K562 (cell line): ENCODE measurements at regions not wholly inside any gene's neighbourhood (a gene's known extent, or its start where the extent isn't known, plus 50 kb on each side); places are given as distances from the start of the nearest gene placed in this dataset.

Experiments
- ATAC-seq: fragments of 200-7000 bp; cut with Tn5 transposase; 3 replicates; pipeline ENCODE4 v1.9.1; 2020; ENCODE audit warnings: moderate library complexity
- BruUV-seq: library from RNA; stranded (reverse); fragments of 400-500 nt; replicated peaks from 2 replicates; lab custom pipeline; 2021; lab: Mats Ljungman, UMichigan
- CTCF ChIA-PET: fragments of 300-600 bp; formaldehyde crosslinking; extraction: SDS; loops from one replicate; lab custom pipeline; 2021; ENCODE audit warnings: low intra/inter-chr PET ratio; lab: Yijun Ruan, JAX
- POLR2A ChIA-PET: fragments of 300-600, 350-650 bp; sonication (Branson Sonifier 250); formaldehyde crosslinking; extraction: SDS; loops from one replicate; lab custom pipeline; 2021; ENCODE audit warnings: antibody characterized with exemption, inconsistent platforms; lab: Yijun Ruan, JAX
- DNase-seq, 4 experiments: peaks; one replicate each; pipeline versions ENCODE4 v3.0.0 to v3.0.0-alpha.2; 2011 to 2018; ENCODE audit warnings: low spot score in 3 of 4, mixed read lengths in 3 of 4; ENCODE audit errors: extremely low read depth in 1 of 4
- FAIRE-seq: peaks from 2 replicates; lab custom pipeline; 2011; peaks lifted over from hg19 to GRCh38; lab: Jason Lieb, UNC
- H2AFZ ChIP-seq: 2 replicates; pipeline ENCODE4 v1.6.0; 2011; ENCODE audit warnings: low read depth, low read length, control low read depth, inconsistent platforms
- H3K27ac ChIP-seq: fragments of 200-600 bp; 3 replicates; pipeline ENCODE4 v1.8.0; 2011; ENCODE audit warnings: low read depth, mild to moderate bottlenecking, control low read depth, inconsistent platforms, low read length, moderate library complexity, mixed read lengths; ENCODE audit errors: extremely low read depth
- H3K27me3 ChIP-seq, 2 experiments: fragments of 300-600 bp in 1 of 2; 2 replicates in 1 of 2; 3 replicates in 1 of 2; pipeline versions ENCODE4 v1.6.0 to v1.8.0; 2011; ENCODE audit warnings: inconsistent platforms in 2 of 2, low read length in 2 of 2, mild to moderate bottlenecking in 1 of 2, mixed read lengths in 1 of 2, moderate library complexity in 1 of 2; ENCODE audit not compliant: control insufficient read depth in 2 of 2, insufficient read depth in 2 of 2
- H3K36me3 ChIP-seq: fragments of 300-600 bp; 3 replicates; pipeline ENCODE4 v1.8.0; 2011; ENCODE audit warnings: mild to moderate bottlenecking, low read length, inconsistent platforms; ENCODE audit not compliant: control insufficient read depth, insufficient read depth
- H3K4me1 ChIP-seq, 2 experiments: fragments of 200-600 bp in 1 of 2; replicated peaks in 1 of 2; 2 replicates in 1 of 2; 3 replicates in 1 of 2; pipeline versions ENCODE4 v1.5.1 to v1.8.0; 2011; ENCODE audit warnings: inconsistent platforms in 2 of 2, low read length in 2 of 2, mild to moderate bottlenecking in 1 of 2, mixed read lengths in 1 of 2, moderate library complexity in 1 of 2; ENCODE audit not compliant: control insufficient read depth in 2 of 2, insufficient read depth in 2 of 2
- H3K4me2 ChIP-seq: 2 replicates; pipeline ENCODE4 v1.6.1; 2011; ENCODE audit warnings: low read length, control low read depth, inconsistent platforms, mixed read lengths; ENCODE audit not compliant: insufficient read depth
- H3K4me3 ChIP-seq: fragments of 200-600 bp; sonication (generic), shearing (Covaris generic); 2 replicates; pipeline ENCODE4 v1.5.1; 2016; ENCODE audit warnings: control low read depth, inconsistent platforms
- H3K79me2 ChIP-seq: fragments of 200-600 bp; 3 replicates; pipeline ENCODE4 v1.8.0; 2011; ENCODE audit warnings: low read length, inconsistent platforms; ENCODE audit not compliant: control insufficient read depth, insufficient read depth
- H3K9ac ChIP-seq, 2 experiments: 2 replicates each; pipeline versions ENCODE4 v1.6.0 to v1.6.1; 2011; ENCODE audit warnings: low read depth in 2 of 2, low read length in 2 of 2, control low read depth in 1 of 2, inconsistent platforms in 1 of 2, mild to moderate bottlenecking in 1 of 2, mixed read lengths in 1 of 2; ENCODE audit not compliant: insufficient read depth in 1 of 2
- H3K9me1 ChIP-seq: one replicate; pipeline ENCODE4 v1.6.0; 2011; ENCODE audit warnings: inconsistent platforms, mild to moderate bottlenecking, low read length, moderate library complexity; ENCODE audit not compliant: control insufficient read depth, insufficient read depth
- H3K9me3 ChIP-seq: replicated peaks from 2 replicates; pipeline ENCODE4 v1.5.1; 2011; ENCODE audit warnings: low read depth, low read length, inconsistent platforms; ENCODE audit not compliant: control insufficient read depth, insufficient read depth
- H4K20me1 ChIP-seq: replicated peaks from 2 replicates; pipeline ENCODE4 v1.6.1; 2011; ENCODE audit warnings: low read length, inconsistent platforms, mixed read lengths; ENCODE audit not compliant: control insufficient read depth, insufficient read depth
- CBFA2T2 ChIP-seq: fragments of 450-650 bp; conservative IDR thresholded peaks from 2 replicates; pipeline ENCODE4 v1.6.1; 2017; ENCODE audit warnings: mild to moderate bottlenecking
- HMG20A ChIP-seq: fragments of 450-650 bp; formaldehyde crosslinking; conservative IDR thresholded peaks from 2 replicates; pipeline ENCODE4 v1.4.0; 2020; ENCODE audit warnings: mild to moderate bottlenecking, mixed read lengths
- HNRNPL ChIP-seq: fragments of 200-400 bp; formaldehyde crosslinking; IDR thresholded peaks from 2 replicates; pipeline ENCODE4 v1.6.1; 2017; ENCODE audit warnings: low read depth, mild to moderate bottlenecking, low read length
- KLF13 ChIP-seq: fragments of 450-650 bp; IDR thresholded peaks from 2 replicates; pipeline ENCODE4 v1.6.1; 2016; ENCODE audit warnings: missing genetic modification characterization, low read depth, mild to moderate bottlenecking, missing compliant biosample characterization, moderate library complexity, borderline replicate concordance
- NEUROD1 ChIP-seq: fragments of 150-350 bp; IDR thresholded peaks from 2 replicates; pipeline ENCODE4 v1.6.1; 2014; ENCODE audit warnings: borderline replicate concordance, low read length, low read depth; ENCODE audit not compliant: partially characterized antibody
- NFYB ChIP-seq: IDR thresholded peaks from 2 replicates; pipeline ENCODE4 v1.6.1; 2011; ENCODE audit warnings: mild to moderate bottlenecking, moderate library complexity; ENCODE audit not compliant: insufficient read length; ENCODE audit errors: extremely low read depth
- RUNX1 ChIP-seq: sonication (generic); IDR thresholded peaks from 2 replicates; pipeline ENCODE4 v1.6.1; 2016; ENCODE audit warnings: antibody characterized with exemption, low read depth
- SIRT6 ChIP-seq: IDR thresholded peaks from one replicate; pipeline ENCODE4 v1.6.1; 2012; ENCODE audit warnings: low read depth, mild to moderate bottlenecking, control low read depth, inconsistent platforms, low read length, moderate library complexity
- SMARCB1 ChIP-seq: IDR thresholded peaks from 2 replicates; pipeline ENCODE4 v1.6.1; 2011; ENCODE audit warnings: improper control_type of control experiment, low read depth; ENCODE audit not compliant: insufficient read length
- SNRNP70 ChIP-seq: fragments of 200-400 bp; formaldehyde crosslinking; optimal IDR thresholded peaks from 2 replicates; pipeline ENCODE3; 2017; ENCODE audit warnings: low read depth, low read length
- TCFL5 ChIP-seq: fragments of 250-450 bp; sonication (Bioruptor Pico); conservative IDR thresholded peaks from 2 replicates; pipeline ENCODE4 v1.6.1; 2021; ENCODE audit warnings: mild to moderate bottlenecking, moderate library complexity, matching md5 sums
- U2AF2 ChIP-seq: fragments of 200-400 bp; formaldehyde crosslinking; optimal IDR thresholded peaks from 2 replicates; pipeline ENCODE3; 2017; ENCODE audit warnings: low read depth, mild to moderate bottlenecking, low read length
- ZKSCAN1 ChIP-seq: fragments of 150-350 bp; IDR thresholded peaks from 2 replicates; pipeline ENCODE4 v1.6.1; 2016; ENCODE audit warnings: low read depth, low read length
- ZKSCAN3 ChIP-seq: fragments of 250-450 bp; sonication (Bioruptor Pico); IDR thresholded peaks from 2 replicates; pipeline ENCODE4 v1.4.0; 2020
- ZNF384 ChIP-seq: IDR thresholded peaks from 2 replicates; pipeline ENCODE4 v1.6.1; 2012; ENCODE audit warnings: low read depth, low read length, improper control_type of control experiment
- WGBS: fragments of 100-300 bp; shearing (Covaris generic); methylation state at CpG from one replicate; pipeline ENCODE4 v1.1.6; 2016; ENCODE audit warnings: low coverage, mixed read lengths; ENCODE audit not compliant: insufficient coverage; ENCODE audit errors: missing lambda C conversion rate; 5-methylcytosine and 5-hydroxymethylcytosine counted together
- in situ Hi-C: fragments of 300-500 bp; cut with MboI; formaldehyde crosslinking; loops from 4 replicates; pipeline ENCODE4 v1.15.0; 2018; ENCODE audit warnings: inconsistent platforms, mixed read lengths
- intact Hi-C: fragments of 100-400 bp; cut with micrococcal nuclease; formaldehyde crosslinking; loops from 2 replicates; pipeline ENCODE4 v1.14.2; 2022
- TF ChIP-seq, protein P1 (sequence below): sonication (generic); formaldehyde crosslinking; IDR thresholded peaks from 2 replicates; pipeline ENCODE4 v1.8.0; 2022; ENCODE audit warnings: mild to moderate bottlenecking, missing genetic modification reagents
- TF ChIP-seq, protein P2 (sequence below): sonication (generic); formaldehyde crosslinking; IDR thresholded peaks from 2 replicates; pipeline ENCODE4 v1.8.1; 2022; ENCODE audit warnings: missing genetic modification reagents

DNA sequence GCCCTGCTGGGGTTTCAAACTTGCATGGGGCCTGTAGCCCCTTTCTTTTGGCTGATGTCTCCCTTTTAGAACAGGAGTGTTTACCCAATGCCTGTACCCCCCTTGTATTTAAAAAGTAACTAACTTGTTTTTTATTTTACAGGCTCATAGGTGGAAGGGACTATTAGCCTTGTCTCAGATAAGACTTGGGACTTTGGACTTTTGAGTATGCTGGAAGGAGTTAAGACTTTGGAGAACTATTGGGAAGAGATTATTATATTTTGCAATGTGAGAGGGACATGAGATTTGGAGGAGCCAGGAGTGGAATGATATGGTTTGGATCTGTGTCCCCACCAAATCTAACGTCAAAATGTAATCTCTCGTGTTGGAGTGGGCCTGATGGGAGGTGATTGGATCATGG, 314.9 kb upstream of the SP8 start (continued):
- no peak for TF ChIP-seq CBFA2T2

DNA sequence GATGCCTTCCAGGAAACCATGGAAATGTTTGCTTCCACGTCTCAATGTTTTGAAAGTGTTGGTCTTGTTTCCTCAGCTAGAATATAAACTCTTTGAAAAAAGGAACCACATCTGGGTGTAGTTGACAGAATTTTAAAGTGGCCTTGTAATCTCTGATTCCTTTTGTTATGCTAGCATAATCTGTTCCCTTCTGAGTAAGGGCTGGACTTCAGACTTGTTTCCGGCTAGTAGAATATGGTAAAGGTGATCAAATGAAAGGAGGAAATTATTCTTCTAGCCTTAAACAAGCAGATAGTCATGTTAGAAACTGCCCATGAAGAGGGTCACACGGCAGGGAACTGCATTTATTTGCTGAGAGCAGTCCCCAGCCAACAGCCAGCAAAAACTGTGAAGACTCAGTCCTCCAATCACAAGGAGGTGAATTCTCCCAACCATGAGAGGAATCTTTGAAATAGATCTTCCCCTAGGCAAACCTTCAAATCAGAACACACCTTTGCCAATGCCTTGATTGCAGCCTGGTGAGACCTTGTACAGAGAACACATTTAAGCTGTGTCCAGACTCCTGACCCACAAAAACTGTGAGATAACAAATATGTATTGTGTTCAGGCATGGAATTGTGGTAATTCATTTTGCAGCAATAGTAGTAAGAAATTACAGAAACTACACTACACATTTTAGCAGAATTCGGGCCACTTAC, 316.9 kb upstream of the SP8 start:
- POLR2A ChIA-PET, result no interaction called here
- Histone ChIP-seq H3K36me3 (no peaks in the 10 kb centered on the region), H3K9me3 (no peaks in the 10 kb centered on the region), H3K79me2 (no peaks in the 10 kb centered on the region), H3K27ac (no peak overlapping the region), H3K4me2 (no peak overlapping the region), H3K4me1 (no peaks in the 10 kb centered on the region), H3K4me3 (no peak overlapping the region), H2AFZ (no peak overlapping the region), H4K20me1 (no peaks in the 10 kb centered on the region), H3K9me1 (no peaks in the 10 kb centered on the region), H3K27me3 (no peaks in the 10 kb centered on the region), H3K9ac (no peak overlapping the region)
- in situ Hi-C loops (no loop called here), intact Hi-C loops (no loop called here)
- ATAC-seq (no peak), DNase-seq (no peak), FAIRE-seq (no peak)
- no TSS peak for BruUV-seq
- CTCF ChIA-PET, result no interaction called here
- 0% methylated on average over 4 of the region's 4 CpGs for WGBS
- TF ChIP-seq HMG20A (CRISPR knock-in tag) (no peak), RUNX1 (no peak), ZNF384 (no peak), ZKSCAN1 (no peak), NEUROD1 (no peak), SIRT6 (no peak), HNRNPL (no peak), TCFL5 (CRISPR knock-in tag) (no peak), SNRNP70 (no peak), SMARCB1 (no peak), NFYB (no peak), KLF13 (tag) (no peak), U2AF2 (no peak), ZKSCAN3 (no peak)
- TF ChIP-seq, protein P1, sequence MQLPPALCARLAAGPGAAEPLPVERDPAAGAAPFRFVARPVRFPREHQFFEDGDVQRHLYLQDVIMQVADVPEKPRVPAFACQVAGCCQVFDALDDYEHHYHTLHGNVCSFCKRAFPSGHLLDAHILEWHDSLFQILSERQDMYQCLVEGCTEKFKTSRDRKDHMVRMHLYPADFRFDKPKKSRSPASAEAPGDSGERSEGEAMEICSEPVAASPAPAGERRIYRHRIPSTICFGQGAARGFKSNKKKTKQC, result no peak
- TF ChIP-seq, protein P2, sequence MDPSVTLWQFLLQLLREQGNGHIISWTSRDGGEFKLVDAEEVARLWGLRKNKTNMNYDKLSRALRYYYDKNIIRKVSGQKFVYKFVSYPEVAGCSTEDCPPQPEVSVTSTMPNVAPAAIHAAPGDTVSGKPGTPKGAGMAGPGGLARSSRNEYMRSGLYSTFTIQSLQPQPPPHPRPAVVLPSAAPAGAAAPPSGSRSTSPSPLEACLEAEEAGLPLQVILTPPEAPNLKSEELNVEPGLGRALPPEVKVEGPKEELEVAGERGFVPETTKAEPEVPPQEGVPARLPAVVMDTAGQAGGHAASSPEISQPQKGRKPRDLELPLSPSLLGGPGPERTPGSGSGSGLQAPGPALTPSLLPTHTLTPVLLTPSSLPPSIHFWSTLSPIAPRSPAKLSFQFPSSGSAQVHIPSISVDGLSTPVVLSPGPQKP (CRISPR knock-in tag), result no peak
